GM21786 (cell line): ENCODE measurements at regions not wholly inside any gene's neighbourhood (a gene's known extent, or its start where the extent isn't known, plus 50 kb on each side); places are given as distances from the start of the nearest gene placed in this dataset.

Source experiments
- ATAC-seq: cut with Tn5 transposase; IDR thresholded peaks from one replicate; pipeline ENCODE4 v1.9.1; 2021; ENCODE audit not compliant: unreplicated experiment

DNA sequence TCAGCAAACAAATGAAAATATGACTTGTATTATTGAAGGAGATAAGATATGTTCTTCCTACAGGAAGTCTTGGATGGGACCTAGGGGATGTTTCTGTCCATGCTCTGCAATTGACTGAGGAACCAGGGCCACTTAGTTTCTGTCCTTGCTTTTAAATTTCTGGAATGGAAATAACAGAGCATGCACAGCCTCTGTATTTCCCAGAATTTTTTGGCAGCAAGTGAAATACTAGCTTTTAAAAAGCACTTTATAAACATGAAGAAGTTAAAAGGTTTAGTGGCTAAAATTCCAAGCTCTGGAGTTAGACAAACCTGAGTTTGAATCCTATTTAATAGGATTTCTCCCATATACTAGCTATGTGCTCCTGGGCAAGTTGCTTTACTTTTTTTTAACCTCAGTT, 127.7 kb upstream of the FZD8 start:
- ATAC-seq = no peak

DNA sequence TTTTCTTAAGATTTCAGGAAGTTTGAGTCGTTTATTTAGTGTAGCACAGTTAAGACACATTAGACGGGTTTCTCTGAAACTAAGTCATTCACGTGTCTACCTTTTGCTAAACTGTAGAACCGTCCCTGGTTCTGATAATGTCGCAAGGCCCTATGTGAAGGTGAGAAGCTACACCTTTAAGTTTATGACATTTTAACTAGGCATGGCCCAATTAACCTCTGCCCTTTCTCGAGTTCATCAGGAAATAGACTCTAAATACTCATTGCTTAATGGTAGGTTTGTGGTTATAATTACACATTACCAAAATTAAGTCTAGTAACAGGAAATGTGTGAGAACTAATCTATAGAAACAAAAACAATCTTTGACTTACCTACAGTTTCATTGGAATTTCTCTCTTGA, 126.6 kb upstream of the FZD8 start:
- no peak for ATAC-seq

DNA sequence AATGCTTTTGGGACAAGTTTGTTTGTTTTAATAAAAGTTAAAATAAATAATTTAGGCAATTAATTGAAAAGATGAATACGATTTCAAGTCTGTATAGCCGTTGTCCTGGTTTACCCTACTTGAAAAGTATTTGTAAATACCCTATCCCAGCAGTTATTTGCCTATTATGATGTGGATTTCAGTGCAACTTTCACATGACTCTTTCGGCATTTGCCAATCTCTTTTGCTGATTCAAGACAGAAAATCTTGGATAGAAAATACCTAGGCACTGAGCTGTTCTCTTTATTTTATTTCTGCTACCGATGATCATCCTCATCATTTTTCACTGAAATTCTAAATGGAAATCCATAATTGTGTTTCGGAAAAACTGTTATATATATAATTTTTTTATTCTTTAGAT, 125.9 kb upstream of the FZD8 start:
- no peak for ATAC-seq

DNA sequence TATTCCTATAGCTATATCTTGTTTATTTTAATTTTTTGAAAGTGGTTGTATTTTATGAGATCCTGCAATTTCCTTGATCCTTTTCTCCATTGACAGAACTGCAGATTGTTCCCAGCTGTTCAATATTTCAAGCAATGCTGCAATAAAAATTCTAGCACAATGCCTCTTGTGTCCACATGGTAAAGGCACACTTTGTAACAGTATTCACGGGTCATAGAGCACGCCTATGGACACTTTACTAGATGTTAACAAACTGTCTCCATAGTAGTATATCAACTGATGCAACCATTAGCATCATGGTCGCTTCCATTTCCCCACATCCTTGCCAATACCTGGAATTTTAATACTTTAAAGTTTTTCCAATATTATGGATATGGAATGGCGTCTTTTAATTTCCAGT, 123.9 kb upstream of the FZD8 start:
- ATAC-seq = no peak

DNA sequence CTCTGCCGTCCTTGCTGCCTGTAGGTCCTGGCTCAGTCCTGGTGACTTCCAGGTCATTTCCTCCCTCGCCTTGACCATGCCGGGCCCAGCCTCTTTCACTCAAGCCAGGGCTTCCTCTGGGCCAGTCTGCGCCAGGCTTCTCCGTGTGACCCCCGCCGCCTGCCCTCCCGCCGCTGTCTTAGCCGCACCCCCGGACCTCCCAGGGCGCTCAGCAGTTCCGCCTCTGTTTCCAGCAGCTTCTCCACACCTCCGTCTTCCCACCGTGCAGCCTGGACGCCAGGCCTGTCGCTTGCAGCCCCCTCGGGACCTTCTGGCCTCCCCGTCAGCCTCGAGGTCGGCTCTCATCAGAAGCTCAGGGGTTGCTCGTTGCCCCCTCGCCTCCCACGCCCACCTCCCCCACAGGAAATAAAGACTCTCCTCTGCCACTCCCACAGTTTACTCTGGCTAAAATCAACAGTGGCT, 123.0 kb upstream of the FZD8 start:
- no peak for ATAC-seq

DNA sequence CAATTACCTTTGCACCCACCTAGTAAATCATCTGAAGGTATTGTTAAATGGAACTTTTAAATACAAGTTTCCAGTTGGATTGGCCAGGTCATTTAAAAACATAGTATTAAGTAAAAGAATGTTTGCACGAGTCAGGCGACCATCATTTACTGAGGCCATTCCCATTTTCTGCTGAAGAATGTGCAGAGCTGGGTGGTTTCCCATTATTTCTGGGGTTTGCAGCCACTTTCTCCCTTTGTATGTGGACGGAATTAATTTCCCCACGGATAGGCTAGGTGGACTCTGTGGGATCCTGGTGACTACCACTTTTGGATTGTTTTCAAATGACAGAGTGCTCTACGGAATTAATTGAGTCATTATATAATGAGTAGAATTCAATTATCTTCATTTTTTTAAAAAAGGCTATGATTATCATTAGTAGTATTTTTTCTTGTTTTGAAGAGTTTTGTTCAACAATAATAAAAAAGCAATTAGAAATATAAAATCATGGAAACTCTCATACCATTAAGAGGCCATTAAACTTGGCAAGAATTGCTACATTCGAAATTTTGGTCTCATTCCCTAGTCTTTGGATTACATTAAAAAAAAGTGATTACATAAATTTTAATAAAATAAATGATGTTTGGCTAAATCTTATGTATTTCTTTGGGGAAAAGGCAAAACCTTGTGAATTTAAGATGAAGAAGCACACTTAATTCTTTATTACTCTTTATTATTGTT, 120.4 kb upstream of the FZD8 start:
- ATAC-seq = no peak

DNA sequence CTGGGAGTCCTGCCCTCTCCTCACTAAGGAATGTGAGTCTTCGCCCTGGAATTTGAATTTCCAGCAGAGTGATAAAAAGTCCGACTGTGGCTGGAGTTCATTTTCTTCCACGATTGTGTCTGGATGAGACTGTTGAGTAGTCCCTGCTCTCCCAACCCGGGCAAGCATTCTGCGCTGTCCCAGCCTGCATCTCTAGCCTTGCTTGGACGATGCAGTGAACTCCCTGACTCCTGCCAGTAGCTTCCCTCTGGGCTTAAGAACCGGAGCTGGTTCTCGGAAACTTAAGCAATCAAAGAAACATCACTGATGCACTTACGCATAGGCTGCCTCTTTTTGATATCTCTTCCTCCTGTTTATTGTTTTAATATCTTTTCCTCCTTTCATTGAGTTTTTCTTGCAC, 116.0 kb upstream of the FZD8 start:
- ATAC-seq = no peak

DNA sequence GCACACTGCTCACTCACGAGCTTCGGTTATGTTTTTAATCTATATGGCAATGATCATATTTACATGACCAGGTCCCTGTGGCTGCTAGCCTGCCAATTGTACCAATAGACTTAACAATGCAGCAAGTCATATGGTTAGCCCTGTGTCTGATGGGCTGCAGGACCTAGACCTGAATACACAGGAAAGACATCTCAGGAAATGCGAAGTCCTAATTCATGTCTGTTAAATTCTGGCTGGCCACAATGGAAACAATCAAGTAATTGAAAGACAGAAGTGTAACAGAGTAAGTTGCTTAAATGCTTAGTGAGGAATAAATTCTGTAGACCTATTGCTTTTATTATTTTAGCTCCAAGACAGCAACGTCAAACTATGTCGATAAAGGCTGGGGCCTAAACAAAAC, 112.4 kb upstream of the FZD8 start:
- ATAC-seq = no peak

DNA sequence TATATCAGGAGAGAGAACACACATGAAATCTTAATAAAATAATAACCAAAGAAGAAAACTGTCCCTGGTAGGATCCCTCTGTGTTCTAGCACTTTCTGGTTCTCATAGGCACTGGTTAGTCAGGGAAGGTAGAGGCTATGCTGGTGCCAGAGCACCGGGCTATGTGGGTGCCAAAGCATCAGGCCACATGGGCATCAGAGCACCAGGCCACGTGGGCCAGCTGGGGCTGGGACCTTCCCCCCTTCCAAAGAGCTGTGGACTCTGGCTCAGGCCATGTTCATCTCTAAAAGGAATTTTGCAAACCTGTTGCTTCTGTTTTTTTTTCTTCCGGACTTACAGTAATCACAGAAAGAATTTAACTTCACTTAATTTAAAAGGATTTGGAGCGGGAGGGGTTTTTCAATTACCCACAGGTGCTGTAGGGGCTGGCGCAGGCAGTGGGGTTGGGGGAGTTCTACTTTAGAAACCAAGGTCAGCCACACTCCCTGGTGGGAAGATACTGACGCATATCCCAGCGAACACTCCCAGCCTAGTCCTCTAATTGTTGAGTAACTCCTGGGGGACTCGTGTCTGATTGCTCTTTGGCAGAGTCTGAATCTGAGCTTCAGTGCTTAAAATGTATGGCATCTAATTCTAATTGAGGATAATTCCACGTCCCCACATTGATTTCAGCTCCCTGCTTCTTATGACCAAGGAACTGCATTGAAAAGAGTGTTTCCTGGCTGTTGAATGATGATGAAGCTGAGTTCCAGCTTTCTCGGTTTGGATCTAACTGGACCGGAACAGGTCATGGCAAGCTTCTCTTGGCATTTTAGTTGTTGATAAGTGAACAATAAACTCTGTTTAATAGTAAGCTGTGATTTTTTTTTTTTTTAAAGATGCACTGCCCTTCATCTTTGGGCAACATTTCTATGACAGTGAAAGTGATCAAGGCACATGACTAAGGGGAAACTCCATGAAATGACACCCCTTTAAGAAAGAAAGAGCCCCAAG, 110.7 kb upstream of the FZD8 start:
- ATAC-seq = no peak

DNA sequence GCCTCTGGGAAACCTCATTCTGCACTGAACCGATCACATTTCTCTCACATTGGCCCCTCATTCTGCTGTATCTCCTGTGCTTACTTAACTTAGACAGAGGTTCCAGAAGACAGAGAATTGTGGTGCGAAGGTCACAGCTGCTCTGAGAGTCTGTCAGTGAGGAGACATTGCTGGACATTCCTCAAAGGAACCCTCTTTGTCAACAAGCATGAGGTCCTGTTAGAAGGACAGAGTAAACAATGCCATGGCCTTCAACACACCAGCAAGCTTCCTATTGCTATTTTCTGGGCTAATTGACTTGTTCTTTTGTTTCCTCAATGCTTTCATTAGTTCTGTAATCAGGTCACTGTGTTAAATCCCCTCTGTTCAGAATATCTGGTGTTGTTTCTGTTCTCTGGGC, 109.3 kb upstream of the FZD8 start:
- ATAC-seq = no peak

DNA sequence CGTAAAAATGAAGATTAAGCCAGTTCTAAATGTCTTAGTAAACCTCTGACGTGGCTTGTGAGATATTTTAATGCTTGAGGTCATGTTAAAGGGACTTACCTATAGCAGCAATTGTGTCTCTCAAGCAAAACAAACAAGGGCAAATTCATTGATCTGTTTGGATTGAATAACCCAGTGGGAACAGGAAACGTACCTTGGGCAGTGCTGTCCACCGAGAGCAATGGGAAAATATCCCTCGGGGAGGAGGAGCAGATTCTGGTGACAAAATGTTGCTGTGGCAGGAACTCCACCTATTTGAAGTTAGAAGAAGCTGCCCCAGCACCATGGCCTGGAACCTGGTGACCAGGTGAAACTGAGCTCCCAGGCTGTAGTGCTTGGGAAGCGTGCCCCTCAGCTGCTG, 107.1 kb upstream of the FZD8 start:
- ATAC-seq = no peak

DNA sequence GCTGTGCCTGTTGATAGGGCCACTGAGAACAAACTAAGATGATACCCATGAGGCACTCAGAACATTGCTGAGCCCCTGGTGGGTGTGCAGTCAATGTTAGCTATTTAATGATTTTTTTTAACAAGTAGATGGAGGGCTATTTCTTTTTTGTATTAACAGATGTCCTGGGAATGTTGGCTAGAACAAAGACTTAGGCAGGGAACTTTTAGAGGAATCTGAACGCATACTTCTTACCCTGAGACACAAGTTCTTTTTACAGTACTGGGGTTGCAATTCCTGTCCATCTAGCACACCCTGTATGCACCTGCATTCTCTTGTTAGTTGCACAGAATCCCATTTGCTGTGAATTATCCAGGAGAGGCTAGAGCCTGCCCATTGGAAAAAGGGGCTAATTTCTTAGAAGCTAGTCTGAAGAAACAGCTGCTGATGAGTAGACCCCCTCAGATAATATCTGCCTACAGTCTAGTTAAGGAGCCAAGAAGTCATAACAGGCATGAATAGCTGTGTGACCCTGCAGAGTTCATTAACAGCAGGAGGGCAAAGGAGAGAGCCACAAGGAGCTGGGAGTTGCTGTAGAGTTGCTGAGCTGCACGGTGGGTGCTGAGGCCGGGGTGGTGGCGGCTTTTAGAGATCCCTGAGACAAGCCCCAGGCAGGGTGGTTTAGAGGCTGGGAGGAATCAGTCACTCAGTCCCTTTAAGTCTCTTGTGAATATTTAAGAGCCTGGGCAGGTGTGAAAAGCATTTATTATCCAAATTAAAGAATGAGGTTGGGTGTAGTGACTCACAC, 103.7 kb upstream of the FZD8 start:
- no peak for ATAC-seq

DNA sequence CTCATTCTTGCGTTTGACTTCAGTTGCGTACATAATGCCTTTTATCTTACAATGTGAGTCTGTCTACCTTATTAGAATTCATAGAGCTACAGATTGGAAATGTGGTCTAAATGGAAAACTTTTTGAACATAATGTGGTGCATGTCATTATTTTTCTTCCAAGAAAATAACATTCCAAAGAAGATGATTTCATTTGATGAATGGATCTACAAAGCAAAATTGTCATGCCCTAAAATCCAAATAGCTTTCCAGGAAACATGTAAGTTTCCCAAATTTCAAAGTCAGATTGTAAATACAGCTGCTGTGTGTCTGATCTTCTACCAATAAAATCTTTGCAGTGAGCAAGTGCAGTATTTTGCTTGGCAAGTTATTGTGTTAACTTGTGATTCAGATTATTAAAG, 101.8 kb upstream of the FZD8 start:
- no peak for ATAC-seq

DNA sequence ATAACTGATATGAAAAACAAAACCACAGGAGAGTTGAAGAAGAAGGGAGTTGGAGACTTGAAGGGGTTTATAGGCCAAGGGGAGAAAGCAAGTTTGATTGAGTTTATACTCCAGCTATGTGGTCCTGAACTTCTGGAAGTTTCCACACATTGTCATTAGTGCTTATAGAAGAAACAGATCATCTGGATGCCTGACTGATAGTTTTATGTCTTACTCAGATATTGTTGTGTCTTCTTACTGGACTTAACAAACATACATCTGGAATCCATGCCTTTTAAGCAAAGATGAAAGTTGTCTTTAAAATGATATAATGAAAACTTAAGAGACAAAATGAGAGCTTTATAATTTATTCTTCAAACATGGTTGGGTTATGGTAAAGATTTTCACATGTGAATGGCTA, 101.3 kb upstream of the FZD8 start:
- no peak for ATAC-seq

DNA sequence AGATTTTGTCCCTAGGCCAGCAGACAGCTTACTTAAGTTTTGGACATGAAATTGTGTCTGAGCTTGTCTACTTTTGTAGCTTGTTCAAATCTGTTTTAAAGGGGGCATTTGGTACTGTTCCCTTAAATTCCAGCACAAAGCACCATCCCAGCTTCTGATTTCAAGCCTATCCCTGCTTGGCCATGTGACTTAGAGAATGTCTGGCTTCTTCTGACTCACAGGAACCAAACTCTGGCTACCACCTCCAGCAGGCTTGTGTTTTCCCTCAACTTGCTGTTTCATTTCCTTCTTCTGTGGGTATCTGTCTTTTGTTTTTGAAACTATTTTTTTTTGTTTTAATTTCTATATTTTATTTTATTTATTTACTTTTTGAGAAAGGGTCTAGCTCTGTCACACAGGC, 97.9 kb upstream of the FZD8 start:
- no peak for ATAC-seq

DNA sequence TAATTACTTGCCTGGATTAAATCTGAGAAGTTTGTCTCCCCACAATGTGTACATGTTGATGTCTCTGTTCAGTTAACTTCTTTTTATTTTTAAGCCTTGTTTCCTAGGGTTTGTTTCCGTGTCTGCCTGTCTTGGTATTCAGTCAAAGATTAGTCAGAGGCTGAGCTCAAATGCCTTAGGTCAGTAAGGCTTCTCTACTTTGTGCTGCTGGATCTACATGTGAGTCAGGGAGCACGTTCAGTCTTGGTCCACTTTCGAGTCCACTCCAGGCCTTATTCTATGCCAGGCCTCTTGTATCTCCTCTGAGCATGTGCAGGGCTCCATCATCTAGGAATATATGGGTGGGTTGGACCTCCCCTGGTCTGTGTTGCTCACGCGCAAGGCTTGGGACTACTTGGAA, 93.3 kb upstream of the FZD8 start:
- no peak for ATAC-seq

DNA sequence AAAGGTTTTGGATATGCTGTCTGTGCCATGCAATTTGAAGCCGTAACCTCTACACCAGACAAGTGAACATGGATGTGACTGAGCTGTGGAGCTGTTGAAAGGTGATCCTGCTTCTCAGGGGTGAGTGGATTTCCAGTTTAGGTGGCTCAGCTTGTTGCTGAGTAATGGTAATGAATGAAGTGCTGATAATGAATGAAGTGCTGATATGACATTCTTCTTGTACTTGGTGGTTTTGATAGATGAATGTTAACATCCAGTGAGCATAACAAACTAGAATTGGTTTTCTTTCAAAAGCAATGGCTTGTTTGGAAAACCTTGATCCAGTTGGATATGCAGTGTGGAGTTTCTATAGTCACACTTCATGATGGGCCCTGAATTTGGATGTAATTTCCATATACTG, 89.7 kb upstream of the FZD8 start:
- ATAC-seq = no peak

DNA sequence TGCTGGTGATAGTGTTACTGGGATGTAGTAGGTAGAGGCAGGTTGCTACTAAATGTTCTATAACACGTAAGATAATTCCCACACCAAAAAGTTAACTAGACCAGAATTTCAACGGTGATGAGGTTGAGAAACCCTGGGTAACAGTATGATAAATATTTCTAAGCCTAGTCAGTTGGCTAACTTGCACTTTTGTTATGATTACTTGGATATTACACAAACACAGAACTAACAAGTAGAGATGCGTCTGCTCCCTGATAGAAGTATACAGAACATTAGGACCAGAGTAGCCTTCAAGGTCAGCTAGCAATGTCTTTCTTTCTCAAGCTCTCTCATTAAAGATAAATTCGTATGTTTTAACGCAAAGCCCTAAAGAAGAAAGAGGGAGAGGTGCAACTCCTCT, 86.2 kb upstream of the FZD8 start:
- ATAC-seq = no peak

DNA sequence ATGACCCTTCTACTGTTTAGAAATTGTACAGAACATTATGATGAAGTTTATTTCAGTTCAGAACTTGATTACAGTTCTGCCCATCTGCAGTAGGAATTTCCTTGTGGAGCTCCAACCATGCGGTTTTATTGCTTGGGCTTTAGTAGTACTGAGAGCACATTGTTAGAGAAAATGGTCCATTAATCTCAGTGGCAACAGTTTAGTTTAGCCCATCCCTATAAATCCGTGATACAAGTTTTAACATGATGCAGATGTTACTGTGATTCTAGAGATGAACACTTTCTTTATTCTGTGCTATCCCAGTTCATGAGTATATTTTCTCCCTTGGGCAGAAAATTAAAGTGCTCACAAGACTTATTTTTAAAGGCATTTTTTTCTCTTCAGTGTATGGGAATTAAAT, 84.8 kb upstream of the FZD8 start:
- ATAC-seq = no peak

DNA sequence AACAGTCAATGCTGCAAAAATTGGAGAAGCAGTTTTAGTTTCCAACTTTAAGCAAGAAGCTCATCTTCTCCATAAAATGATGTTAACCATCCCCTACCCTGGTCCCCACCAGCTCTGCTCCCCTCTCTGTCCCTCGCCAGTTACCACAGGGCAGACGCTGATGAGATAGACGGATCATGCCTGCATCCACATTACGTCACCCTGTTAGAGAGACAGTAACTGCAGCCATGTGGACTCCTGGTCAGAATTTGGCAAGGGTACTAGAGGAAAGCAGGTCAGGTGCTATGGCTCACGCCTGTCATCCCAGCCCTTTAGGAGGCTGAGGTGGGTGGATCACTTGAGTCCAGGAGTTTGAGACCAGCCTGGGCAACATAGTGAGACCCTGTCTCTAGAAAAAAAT, 81.9 kb upstream of the FZD8 start:
- no peak for ATAC-seq

DNA sequence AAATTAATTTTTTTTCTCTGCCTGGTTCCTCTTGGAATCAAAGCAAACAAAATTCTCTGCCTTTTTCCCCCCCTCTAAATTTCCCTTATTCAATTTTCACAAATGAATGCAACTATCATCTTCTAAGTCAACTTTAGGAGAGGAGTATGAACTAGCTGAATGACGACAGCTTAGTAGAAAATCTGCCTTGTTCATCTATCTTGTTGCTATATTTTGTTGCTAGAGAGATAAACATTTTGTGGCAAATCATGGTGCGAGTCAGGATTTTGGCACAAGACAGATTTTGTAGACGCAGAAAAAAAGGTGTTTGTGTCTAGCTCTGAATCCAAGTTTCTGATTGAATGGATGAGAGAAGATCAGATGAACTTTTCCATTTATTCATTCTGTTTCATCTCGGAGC, 81.0 kb upstream of the FZD8 start:
- no peak for ATAC-seq

DNA sequence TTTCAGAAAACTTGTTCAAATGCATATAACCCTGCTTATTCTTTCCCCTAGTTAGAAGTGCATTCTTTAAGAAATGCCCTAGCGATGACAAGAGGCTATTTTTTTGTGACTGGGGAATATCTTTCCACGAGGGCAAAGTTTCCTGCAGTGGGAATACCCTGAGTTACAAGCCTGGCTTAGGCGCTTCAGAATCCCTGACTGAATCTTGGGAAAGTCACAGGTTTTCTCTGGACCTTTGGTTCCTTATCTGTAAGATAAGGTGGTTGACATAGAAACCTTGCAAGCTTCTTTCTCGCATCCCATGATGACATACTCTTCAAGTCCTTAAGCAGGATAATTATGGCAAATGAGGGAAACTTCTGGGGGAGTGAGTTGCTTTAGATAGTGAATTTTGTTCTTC, 80.5 kb upstream of the FZD8 start:
- ATAC-seq = no peak
